WI38 (cell line): ENCODE measurements at regions not wholly inside any gene's neighbourhood (a gene's known extent, or its start where the extent isn't known, plus 50 kb on each side); places are given as distances from the start of the nearest gene placed in this dataset.

Experiments used
- H3K4me3 ChIP-seq: 2 replicates; pipeline ENCODE4 v1.5.1; 2011; ENCODE audit warnings: low read depth, mild to moderate bottlenecking, control low read depth, low read length
- TF ChIP-seq, protein P1 (sequence below): IDR thresholded peaks from 2 replicates; pipeline ENCODE4 v1.5.1; 2012; ENCODE audit warnings: low read depth, mild to moderate bottlenecking, control low read depth, low read length

DNA sequence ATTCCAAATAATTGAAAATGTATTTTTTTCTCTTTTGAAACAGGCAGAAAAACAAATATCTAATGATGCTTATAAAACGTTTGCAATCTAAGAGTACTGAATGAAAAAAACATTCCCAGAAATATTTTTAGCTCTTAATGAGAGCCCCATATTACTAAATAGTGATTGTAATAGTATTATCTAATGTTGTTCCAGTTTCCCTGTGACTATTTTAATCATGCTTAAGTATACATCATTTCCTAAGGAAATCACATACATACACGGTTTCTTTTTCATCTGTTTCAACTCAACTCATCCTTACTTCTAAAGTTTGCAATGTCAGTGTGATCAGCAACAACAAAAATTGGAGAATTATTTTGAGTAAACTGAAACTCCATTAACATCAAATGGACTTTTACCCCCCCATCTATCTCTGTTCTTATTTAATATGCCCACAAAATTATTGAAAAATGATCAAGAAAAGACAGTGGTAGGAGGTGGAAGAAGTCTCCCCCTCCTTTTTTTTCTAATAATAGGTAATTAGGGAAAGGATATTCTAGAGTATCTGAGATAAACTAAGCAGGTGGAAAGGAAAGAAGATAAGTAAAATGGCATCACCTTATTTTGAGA lies 530.1 kb upstream of the ATP2B1 start:
- H3K4me3 ChIP-seq: no peak overlapping the region
- TF ChIP-seq, protein P1, sequence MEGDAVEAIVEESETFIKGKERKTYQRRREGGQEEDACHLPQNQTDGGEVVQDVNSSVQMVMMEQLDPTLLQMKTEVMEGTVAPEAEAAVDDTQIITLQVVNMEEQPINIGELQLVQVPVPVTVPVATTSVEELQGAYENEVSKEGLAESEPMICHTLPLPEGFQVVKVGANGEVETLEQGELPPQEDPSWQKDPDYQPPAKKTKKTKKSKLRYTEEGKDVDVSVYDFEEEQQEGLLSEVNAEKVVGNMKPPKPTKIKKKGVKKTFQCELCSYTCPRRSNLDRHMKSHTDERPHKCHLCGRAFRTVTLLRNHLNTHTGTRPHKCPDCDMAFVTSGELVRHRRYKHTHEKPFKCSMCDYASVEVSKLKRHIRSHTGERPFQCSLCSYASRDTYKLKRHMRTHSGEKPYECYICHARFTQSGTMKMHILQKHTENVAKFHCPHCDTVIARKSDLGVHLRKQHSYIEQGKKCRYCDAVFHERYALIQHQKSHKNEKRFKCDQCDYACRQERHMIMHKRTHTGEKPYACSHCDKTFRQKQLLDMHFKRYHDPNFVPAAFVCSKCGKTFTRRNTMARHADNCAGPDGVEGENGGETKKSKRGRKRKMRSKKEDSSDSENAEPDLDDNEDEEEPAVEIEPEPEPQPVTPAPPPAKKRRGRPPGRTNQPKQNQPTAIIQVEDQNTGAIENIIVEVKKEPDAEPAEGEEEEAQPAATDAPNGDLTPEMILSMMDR: no peak

DNA sequence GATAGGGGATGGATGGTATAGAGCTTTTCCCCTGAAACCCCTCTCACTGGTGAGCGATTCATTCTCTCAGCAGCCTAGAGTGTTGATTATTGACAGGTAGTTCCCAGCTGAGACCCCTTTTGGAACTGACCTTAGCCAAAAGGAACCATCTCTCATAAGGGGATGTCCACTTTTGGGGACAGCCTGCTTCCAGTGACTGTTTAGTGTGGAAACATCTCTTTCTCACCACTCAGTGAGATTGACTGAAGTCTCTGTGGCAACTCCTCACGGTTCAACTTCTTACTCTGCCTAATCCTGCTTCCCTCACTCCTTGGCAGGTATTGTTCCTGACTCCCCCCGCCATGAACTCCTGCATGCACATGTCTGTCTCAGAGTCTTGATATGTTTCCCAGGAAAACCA lies 529.2 kb upstream of the ATP2B1 start:
- no peak overlapping the region for H3K4me3 ChIP-seq
- TF ChIP-seq, protein P1: no peak

DNA sequence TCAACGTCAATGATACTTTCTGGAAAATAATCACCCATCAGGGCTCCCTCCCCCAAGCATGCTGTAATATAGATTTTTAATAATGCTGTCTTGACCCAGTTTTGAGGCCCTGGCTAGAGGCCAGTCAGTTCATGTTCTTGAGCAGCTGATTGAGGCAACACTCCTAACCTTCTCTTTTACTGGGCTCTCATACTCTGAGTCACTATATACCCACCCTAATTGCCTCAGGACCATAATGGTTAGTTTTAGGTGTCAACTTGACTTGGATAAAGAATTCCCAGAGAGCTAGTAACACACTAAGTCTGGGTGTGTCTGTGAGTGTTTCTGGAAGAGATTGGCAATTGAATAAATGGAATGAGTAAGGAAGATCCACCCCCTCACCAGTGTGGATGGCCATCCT lies 527.0 kb upstream of the ATP2B1 start:
- TF ChIP-seq, protein P1: no peak
- H3K4me3 ChIP-seq: no peak overlapping the region

DNA sequence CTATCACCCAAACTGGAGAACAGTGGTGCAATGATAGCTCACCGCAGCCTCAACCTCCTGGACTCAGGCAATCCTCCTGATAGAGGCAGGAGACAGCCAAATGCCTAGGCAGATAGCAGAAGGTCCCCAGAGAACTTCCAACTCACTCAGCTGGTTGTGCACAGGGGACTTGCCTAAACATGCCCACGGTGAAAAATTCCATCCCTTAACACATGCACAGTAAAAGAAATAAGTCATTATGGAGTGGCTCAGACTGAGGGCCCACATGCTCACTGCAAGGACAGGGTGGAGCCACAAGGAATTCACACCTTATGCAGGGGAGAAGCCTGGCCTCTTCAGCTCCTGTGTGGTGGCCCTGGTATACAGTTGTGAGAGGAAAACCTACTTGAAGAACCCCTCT lies 525.8 kb upstream of the ATP2B1 start:
- TF ChIP-seq, protein P1: no peak
- H3K4me3 ChIP-seq: no peak overlapping the region

DNA sequence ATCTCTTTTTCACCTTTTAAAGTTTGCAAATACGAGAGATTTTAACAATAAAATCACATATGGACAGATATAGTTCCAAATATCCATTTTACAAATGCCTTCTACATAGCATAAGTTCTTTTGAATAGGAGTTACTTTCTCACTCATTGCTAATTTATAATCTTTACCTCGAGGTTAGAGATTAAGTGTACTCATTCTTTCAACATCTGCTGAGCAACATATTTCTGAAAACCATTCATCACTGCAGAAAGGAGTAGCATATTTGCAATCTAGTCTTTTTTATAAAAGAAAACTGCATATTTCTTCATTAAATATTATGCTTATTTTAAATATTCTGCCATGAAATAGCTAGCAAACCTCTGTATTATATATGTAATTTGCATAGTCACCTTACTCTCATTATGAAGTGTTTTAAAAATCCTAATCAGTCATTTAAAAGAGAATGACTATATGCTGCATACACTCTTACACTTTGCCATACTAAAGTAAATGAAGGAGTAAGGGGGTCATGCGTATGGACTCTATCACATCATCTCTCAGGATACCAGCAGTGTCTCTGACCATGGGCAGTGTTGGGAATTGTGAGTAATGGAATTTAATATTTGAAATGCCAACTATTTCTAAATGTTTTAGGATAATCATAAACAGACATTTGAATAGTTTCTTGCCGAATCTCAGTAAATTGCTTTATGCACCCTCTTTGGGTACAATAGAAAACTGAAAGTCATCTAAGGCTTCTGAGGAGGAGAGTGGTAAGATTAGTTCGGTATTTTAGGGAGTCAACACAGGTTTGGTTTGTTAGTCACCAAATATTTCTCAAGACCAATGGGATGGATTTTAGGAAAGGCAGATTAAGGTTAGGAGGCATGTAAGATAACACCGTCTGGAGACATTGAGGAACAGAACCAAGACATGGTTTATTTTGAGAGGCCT lies 524.8 kb upstream of the ATP2B1 start:
- H3K4me3 ChIP-seq: no peak overlapping the region
- TF ChIP-seq, protein P1: no peak

DNA sequence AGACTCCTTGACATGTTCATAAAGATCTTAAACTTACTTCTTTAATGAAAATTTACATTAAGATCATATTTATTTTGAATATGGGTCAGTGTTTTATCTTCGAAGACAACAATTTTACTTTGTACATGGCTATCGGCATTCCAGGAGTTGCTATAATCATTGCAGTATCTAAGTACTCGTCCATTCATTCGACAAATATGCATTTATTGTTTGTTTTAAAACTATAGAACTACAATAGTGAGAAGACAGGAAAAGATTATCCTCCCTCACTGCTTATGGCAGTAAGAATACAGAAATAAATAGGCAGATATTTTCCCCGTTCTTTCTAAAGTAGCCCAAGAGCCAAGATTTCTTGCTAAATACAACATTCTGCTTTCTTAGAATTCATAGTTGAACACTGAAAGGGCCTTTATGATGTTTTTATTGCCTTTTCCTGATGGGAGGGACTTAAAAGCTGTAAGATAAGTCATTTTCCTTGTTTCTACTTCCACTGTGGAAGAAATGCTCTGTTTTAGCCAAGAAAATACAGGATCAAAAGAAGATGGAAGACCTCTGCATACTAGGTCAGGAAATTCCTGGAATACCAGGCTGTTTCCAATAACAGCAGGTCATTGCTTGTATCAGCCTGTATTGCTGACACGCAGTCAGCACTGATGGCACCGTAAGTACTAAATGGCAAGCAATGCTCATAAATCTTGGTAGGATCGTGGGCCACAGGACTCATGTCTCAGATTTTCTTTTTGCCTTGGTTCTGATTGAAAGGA lies 521.0 kb upstream of the ATP2B1 start:
- H3K4me3 ChIP-seq: no peak overlapping the region
- TF ChIP-seq, protein P1: no peak
